Renal pelvis (tissue), 1 donor: ENCODE measurements at regions not wholly inside any gene's neighbourhood (a gene's known extent, or its start where the extent isn't known, plus 50 kb on each side); places are given as distances from the start of the nearest gene placed in this dataset.

ENCODE experiments used
- DNase-seq: peaks from one replicate; pipeline ENCODE4 v3.0.0-alpha.2; 2013

GRCh38 chr2:53445383-53446070 lies 322.1 kb upstream of the CHAC2 start:
- no peak for DNase-seq

GRCh38 chr2:53442783-53443182 lies 324.8 kb upstream of the CHAC2 start:
- DNase-seq: no peak

GRCh38 chr2:53442093-53442492 lies 325.5 kb upstream of the CHAC2 start:
- DNase-seq: no peak

GRCh38 chr2:53438692-53439091 lies 328.9 kb upstream of the CHAC2 start:
- no peak for DNase-seq

- DNase-seq: no peak
Observed at GRCh38 chr2:53438100-53438499, 329.5 kb upstream of the CHAC2 start.

- no peak for DNase-seq
Observed at GRCh38 chr2:53437371-53437770, 330.2 kb upstream of the CHAC2 start.

- DNase-seq: no peak
Observed at GRCh38 chr2:53436882-53437281, 330.7 kb upstream of the CHAC2 start.

GRCh38 chr2:53435610-53436009 lies 332.0 kb upstream of the CHAC2 start:
- no peak for DNase-seq

GRCh38 chr2:53434466-53434865 lies 333.1 kb upstream of the CHAC2 start:
- DNase-seq: no peak

GRCh38 chr2:53432936-53433335 lies 334.7 kb upstream of the CHAC2 start:
- no peak for DNase-seq

GRCh38 chr2:53429901-53430300 lies 337.7 kb upstream of the CHAC2 start:
- DNase-seq: no peak

- DNase-seq: no peak
Observed at GRCh38 chr2:53424902-53425301, 342.7 kb upstream of the CHAC2 start.

GRCh38 chr2:53423465-53423864 lies 344.1 kb upstream of the CHAC2 start:
- DNase-seq: no peak

GRCh38 chr2:53422979-53423378 lies 344.6 kb upstream of the CHAC2 start:
- no peak for DNase-seq

GRCh38 chr2:53417385-53417784 lies 350.2 kb upstream of the CHAC2 start:
- no peak for DNase-seq

GRCh38 chr2:53407363-53408080 lies 360.1 kb upstream of the CHAC2 start:
- DNase-seq: no peak

GRCh38 chr2:53403792-53404413 lies 363.7 kb upstream of the CHAC2 start:
- DNase-seq: no peak

- no peak for DNase-seq
Observed at GRCh38 chr2:53397085-53397484, 370.5 kb upstream of the CHAC2 start.

- no peak for DNase-seq
Observed at GRCh38 chr2:53381271-53381670, 386.3 kb upstream of the CHAC2 start.

GRCh38 chr2:53379547-53379946 lies 388.1 kb upstream of the CHAC2 start:
- no peak for DNase-seq

- DNase-seq: no peak
Observed at GRCh38 chr2:53378791-53379190, 388.8 kb upstream of the CHAC2 start.

- DNase-seq: no peak
Observed at GRCh38 chr2:53373126-53373525, 394.5 kb upstream of the CHAC2 start.

- DNase-seq: no peak
Observed at GRCh38 chr2:53366543-53366942, 401.1 kb upstream of the CHAC2 start.
